Skin of body (tissue), 1 donor: ENCODE measurements at regions not wholly inside any gene's neighbourhood (a gene's known extent, or its start where the extent isn't known, plus 50 kb on each side); places are given as distances from the start of the nearest gene placed in this dataset.
A peak's percentile ranks its signal among the peaks of the same experiment; 100 is the strongest.

Source experiments
- DNase-seq: peaks from one replicate; lab custom pipeline; 2025; lab: John Stamatoyannopoulos, UW

GRCh38 chr2:223225266-223225665 lies 173.3 kb downstream of the KCNE4 start:
- no peak for DNase-seq

- no peak for DNase-seq
Measured at GRCh38 chr2:223226264-223226663, 174.3 kb downstream of the KCNE4 start.

GRCh38 chr2:223227338-223227737 lies 175.3 kb downstream of the KCNE4 start:
- DNase-seq, result no peak

GRCh38 chr2:223228871-223229270 lies 176.9 kb downstream of the KCNE4 start:
- no peak for DNase-seq

GRCh38 chr2:223230352-223230751 lies 178.4 kb downstream of the KCNE4 start:
- no peak for DNase-seq

- DNase-seq, result peak; percentile 21
Measured at GRCh38 chr2:223232285-223232684, 180.3 kb downstream of the KCNE4 start.

- DNase-seq, result peak; percentile 30
Measured at GRCh38 chr2:223232896-223233295, 180.9 kb downstream of the KCNE4 start.

GRCh38 chr2:223235986-223236385 lies 184.0 kb downstream of the KCNE4 start:
- DNase-seq, result no peak

- no peak for DNase-seq
Measured at GRCh38 chr2:223238301-223238700, 186.3 kb downstream of the KCNE4 start.

- no peak for DNase-seq
Measured at GRCh38 chr2:223243233-223243632, 191.2 kb downstream of the KCNE4 start.

- DNase-seq, result no peak
Measured at GRCh38 chr2:223247136-223247535, 195.1 kb downstream of the KCNE4 start.

- DNase-seq, result no peak
Measured at GRCh38 chr2:223251656-223252229, 199.8 kb downstream of the KCNE4 start.

GRCh38 chr2:223260681-223261080 lies 208.7 kb downstream of the KCNE4 start:
- DNase-seq, result no peak

GRCh38 chr2:223262946-223263345 lies 211.0 kb downstream of the KCNE4 start:
- DNase-seq, result no peak

GRCh38 chr2:223264541-223265193 lies 212.7 kb downstream of the KCNE4 start:
- no peak for DNase-seq

GRCh38 chr2:223267160-223267951 lies 215.4 kb downstream of the KCNE4 start:
- DNase-seq, result no peak

- DNase-seq, result no peak
Measured at GRCh38 chr2:223269386-223269785, 217.4 kb downstream of the KCNE4 start.

- DNase-seq, result no peak
Measured at GRCh38 chr2:223270548-223270947, 218.6 kb downstream of the KCNE4 start.

- no peak for DNase-seq
Measured at GRCh38 chr2:223273995-223274394, 222.0 kb downstream of the KCNE4 start.

GRCh38 chr2:223282221-223282620 lies 230.2 kb downstream of the KCNE4 start:
- DNase-seq, result peak; percentile 60

- DNase-seq, result no peak
Measured at GRCh38 chr2:223283329-223283728, 231.3 kb downstream of the KCNE4 start.

GRCh38 chr2:223283771-223284170 lies 231.8 kb downstream of the KCNE4 start:
- DNase-seq, result no peak
